Gastrocnemius medialis (tissue), 4 donors: ENCODE measurements at regions not wholly inside any gene's neighbourhood (a gene's known extent, or its start where the extent isn't known, plus 50 kb on each side); places are given as distances from the start of the nearest gene placed in this dataset.

ENCODE experiments used
- POLR2A ChIP-seq, 2 donors: fragments of 450-650 bp; IDR thresholded peaks; one replicate each; pipeline ENCODE4 v1.6.1; 2017; ENCODE audit warnings: antibody characterized with exemption in 2 of 2, mild to moderate bottlenecking in 2 of 2, moderate library complexity in 2 of 2
- TF ChIP-seq, protein P1 (sequence below), 5 experiments: fragments of 450-650 bp in 3 of 5; fragments of 200-600 bp in 2 of 5; sonication (generic) in 2 of 5; IDR thresholded peaks in 4 of 5; conservative IDR thresholded peaks in 1 of 5; 1 replicate in 4 of 5; 2 replicates in 1 of 5; pipeline ENCODE4 v1.5.1; 2016 to 2019; ENCODE audit warnings: antibody characterized with exemption in 5 of 5, mild to moderate bottlenecking in 3 of 5, moderate library complexity in 3 of 5

DNA sequence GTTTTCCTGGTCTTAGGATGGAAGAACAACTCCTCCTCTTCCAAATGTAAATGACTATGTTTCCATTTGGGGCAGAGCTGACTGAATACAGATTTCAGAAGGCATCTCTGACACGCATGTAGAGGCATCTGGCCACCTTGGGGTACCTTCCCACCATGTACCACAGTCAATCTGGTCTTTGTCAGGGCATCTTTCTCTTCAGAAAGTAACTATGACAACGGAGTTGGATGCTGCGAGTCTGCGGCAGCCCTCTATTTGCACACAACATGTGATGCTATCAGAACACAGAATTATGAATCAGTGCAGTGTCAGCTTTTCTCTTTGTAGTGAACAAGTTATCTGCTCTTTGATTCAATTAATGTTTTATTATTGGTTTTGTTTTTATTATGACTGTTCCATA, 94.7 kb downstream of the TSEN15 start:
- TF ChIP-seq, protein P1, sequence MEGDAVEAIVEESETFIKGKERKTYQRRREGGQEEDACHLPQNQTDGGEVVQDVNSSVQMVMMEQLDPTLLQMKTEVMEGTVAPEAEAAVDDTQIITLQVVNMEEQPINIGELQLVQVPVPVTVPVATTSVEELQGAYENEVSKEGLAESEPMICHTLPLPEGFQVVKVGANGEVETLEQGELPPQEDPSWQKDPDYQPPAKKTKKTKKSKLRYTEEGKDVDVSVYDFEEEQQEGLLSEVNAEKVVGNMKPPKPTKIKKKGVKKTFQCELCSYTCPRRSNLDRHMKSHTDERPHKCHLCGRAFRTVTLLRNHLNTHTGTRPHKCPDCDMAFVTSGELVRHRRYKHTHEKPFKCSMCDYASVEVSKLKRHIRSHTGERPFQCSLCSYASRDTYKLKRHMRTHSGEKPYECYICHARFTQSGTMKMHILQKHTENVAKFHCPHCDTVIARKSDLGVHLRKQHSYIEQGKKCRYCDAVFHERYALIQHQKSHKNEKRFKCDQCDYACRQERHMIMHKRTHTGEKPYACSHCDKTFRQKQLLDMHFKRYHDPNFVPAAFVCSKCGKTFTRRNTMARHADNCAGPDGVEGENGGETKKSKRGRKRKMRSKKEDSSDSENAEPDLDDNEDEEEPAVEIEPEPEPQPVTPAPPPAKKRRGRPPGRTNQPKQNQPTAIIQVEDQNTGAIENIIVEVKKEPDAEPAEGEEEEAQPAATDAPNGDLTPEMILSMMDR (IDR thresholded peaks at IDR 0.05 in 4 of 5, conservative IDR thresholded peaks at IDR 0.05 in 1 of 5): no peak
- no peak for TF ChIP-seq POLR2A (IDR thresholded peaks at IDR 0.05)
